IMR-90 (cell line): ENCODE measurements at regions not wholly inside any gene's neighbourhood (a gene's known extent, or its start where the extent isn't known, plus 50 kb on each side); places are given as distances from the start of the nearest gene placed in this dataset.

Experiments used
- ATAC-seq: fragments of 200-7000 bp; cut with Tn5 transposase; 2 replicates; pipeline ENCODE4 v1.9.1; 2020; ENCODE audit warnings: low read depth, mild to moderate bottlenecking, moderate library complexity
- BruUV-seq: library from RNA; stranded (reverse); fragments of 400-500 nt; replicated peaks from 2 replicates; lab custom pipeline; 2021; lab: Mats Ljungman, UMichigan
- CTCF ChIA-PET: fragments of 300-600 bp; formaldehyde crosslinking; extraction: SDS; loops from one replicate; lab custom pipeline; 2021; ENCODE audit warnings: antibody characterized with exemption; lab: Yijun Ruan, JAX
- POLR2A ChIA-PET: fragments of 300-600 bp; sonication (Branson Sonifier 250); formaldehyde crosslinking; loops from one replicate; lab custom pipeline; 2022; ENCODE audit warnings: antibody characterized with exemption; ENCODE audit not compliant: unreplicated experiment; lab: Charles Lee
- DNase-seq: peaks from one replicate; pipeline ENCODE4 v3.0.0; 2013
- H2AFZ ChIP-seq: replicated peaks from 2 replicates; pipeline ENCODE3; 2013; ENCODE audit warnings: low read length, mild to moderate bottlenecking; ENCODE audit not compliant: poor library complexity
- H2AK5ac ChIP-seq: 2 replicates; pipeline ENCODE4 v1.6.1; 2013; ENCODE audit warnings: low read depth, low read length, inconsistent platforms
- H2AK9ac ChIP-seq: replicated peaks from 2 replicates; pipeline ENCODE3; 2013; ENCODE audit warnings: mild to moderate bottlenecking, low read depth, low read length, moderate library complexity; ENCODE audit not compliant: poor library complexity
- H2BK120ac ChIP-seq: 2 replicates; pipeline ENCODE4 v1.6.1; 2013; ENCODE audit warnings: low read depth, low read length, inconsistent platforms
- H2BK15ac ChIP-seq: 3 replicates; pipeline ENCODE4 v1.6.1; 2013; ENCODE audit warnings: low read depth, low read length, inconsistent platforms
- H2BK20ac ChIP-seq: 2 replicates; pipeline ENCODE4 v1.6.1; 2013; ENCODE audit warnings: low read depth, mild to moderate bottlenecking, inconsistent platforms, low read length, moderate library complexity
- H2BK5ac ChIP-seq: 2 replicates; pipeline ENCODE4 v1.6.1; 2013; ENCODE audit warnings: mild to moderate bottlenecking, low read depth, low read length, inconsistent platforms; ENCODE audit not compliant: poor library complexity, severe bottlenecking
- H3K14ac ChIP-seq: replicated peaks from 2 replicates; pipeline ENCODE4 v1.6.1; 2013; ENCODE audit warnings: low read depth, low read length, inconsistent platforms
- H3K18ac ChIP-seq: 2 replicates; pipeline ENCODE4 v1.6.1; 2013; ENCODE audit warnings: low read depth, low read length, control low read depth
- H3K23ac ChIP-seq: 2 replicates; pipeline ENCODE4 v1.6.1; 2013; ENCODE audit warnings: low read depth, low read length, inconsistent platforms
- H3K27ac ChIP-seq: 2 replicates; pipeline ENCODE4 v1.5.1; 2013; ENCODE audit warnings: mild to moderate bottlenecking, control low read depth, low read length; ENCODE audit not compliant: insufficient read depth
- H3K27me3 ChIP-seq: 2 replicates; pipeline ENCODE4 v1.6.1; 2013; ENCODE audit warnings: low read length; ENCODE audit not compliant: control insufficient read depth, insufficient read depth
- H3K36me3 ChIP-seq: 2 replicates; pipeline ENCODE4 v1.6.1; 2013; ENCODE audit warnings: low read length, mixed read lengths; ENCODE audit not compliant: control insufficient read depth, insufficient read depth
- H3K4ac ChIP-seq: 2 replicates; pipeline ENCODE4 v1.6.1; 2013; ENCODE audit warnings: low read depth, low read length, inconsistent platforms
- H3K4me1 ChIP-seq: 2 replicates; pipeline ENCODE4 v1.6.1; 2013; ENCODE audit warnings: low read length, mixed read lengths; ENCODE audit not compliant: control insufficient read depth, insufficient read depth
- H3K4me2 ChIP-seq: 2 replicates; pipeline ENCODE4 v1.6.1; 2013; ENCODE audit warnings: low read depth, mild to moderate bottlenecking, control low read depth, low read length, moderate library complexity
- H3K4me3 ChIP-seq: 2 replicates; pipeline ENCODE4 v1.5.1; 2013; ENCODE audit warnings: low read depth, mild to moderate bottlenecking, control low read depth, low read length, moderate library complexity; ENCODE audit not compliant: insufficient read depth
- H3K56ac ChIP-seq: 2 replicates; pipeline ENCODE4 v1.6.1; 2013; ENCODE audit warnings: low read length, inconsistent platforms; ENCODE audit not compliant: insufficient read depth; ENCODE audit errors: extremely low read depth
- H3K79me1 ChIP-seq, 2 experiments: 2 replicates each; pipeline ENCODE4 v1.6.1; 2013; ENCODE audit warnings: low read length in 2 of 2, inconsistent platforms in 1 of 2, low read depth in 1 of 2
- H3K9ac ChIP-seq: 2 replicates; pipeline ENCODE4 v1.6.1; 2013; ENCODE audit warnings: low read depth, low read length, control low read depth
- H3K9me1 ChIP-seq: 2 replicates; pipeline ENCODE4 v1.6.1; 2013; ENCODE audit warnings: low read length, inconsistent platforms; ENCODE audit not compliant: insufficient read depth
- H3K9me3 ChIP-seq: 2 replicates; pipeline ENCODE4 v1.6.1; 2013; ENCODE audit warnings: low read length; ENCODE audit not compliant: control insufficient read depth, insufficient read depth
- H4K20me1 ChIP-seq: 2 replicates; pipeline ENCODE4 v1.6.1; 2013; ENCODE audit warnings: low read length, inconsistent platforms; ENCODE audit not compliant: insufficient read depth
- H4K5ac ChIP-seq: 2 replicates; pipeline ENCODE4 v1.6.1; 2013; ENCODE audit warnings: mild to moderate bottlenecking, low read depth, low read length, control low read depth
- H4K8ac ChIP-seq, 2 experiments: 2 replicates each; pipeline ENCODE4 v1.6.1; 2013; ENCODE audit warnings: low read depth in 2 of 2, low read length in 2 of 2, control low read depth in 1 of 2, inconsistent platforms in 1 of 2
- H4K91ac ChIP-seq: 2 replicates; pipeline ENCODE4 v1.6.1; 2013; ENCODE audit warnings: low read depth, low read length, inconsistent platforms; ENCODE audit not compliant: insufficient read depth
- BHLHE40 ChIP-seq: fragments of 150-350 bp; IDR thresholded peaks from 2 replicates; pipeline ENCODE4 v1.6.1; 2016; ENCODE audit warnings: mild to moderate bottlenecking, low read depth, low read length
- CEBPB ChIP-seq: IDR thresholded peaks from 2 replicates; pipeline ENCODE4 v1.6.1; 2012; ENCODE audit warnings: low read depth, low read length, improper control_type of control experiment
- CHD1 ChIP-seq: IDR thresholded peaks from 2 replicates; pipeline ENCODE4 v1.6.1; 2012; ENCODE audit warnings: low read depth, low read length, improper control_type of control experiment
- FOS ChIP-seq: fragments of 150-350 bp; IDR thresholded peaks from 2 replicates; pipeline ENCODE4 v1.6.1; 2016; ENCODE audit warnings: low read depth, low read length
- MAFK ChIP-seq: IDR thresholded peaks from 2 replicates; pipeline ENCODE4 v1.6.1; 2012; ENCODE audit warnings: low read depth, low read length, improper control_type of control experiment
- MAZ ChIP-seq: IDR thresholded peaks from 2 replicates; pipeline ENCODE4 v1.6.1; 2012; ENCODE audit warnings: low read depth, mild to moderate bottlenecking, low read length, improper control_type of control experiment, moderate library complexity, borderline replicate concordance
- NFE2L2 ChIP-seq: fragments of 150-350 bp; IDR thresholded peaks from 2 replicates; pipeline ENCODE4 v1.6.1; 2016; ENCODE audit warnings: low read depth, mild to moderate bottlenecking, low read length
- POLR2A ChIP-seq: IDR thresholded peaks from 2 replicates; pipeline ENCODE4 v1.6.1; 2012; ENCODE audit warnings: mild to moderate bottlenecking, low read depth, low read length
- RCOR1 ChIP-seq: IDR thresholded peaks from 2 replicates; pipeline ENCODE4 v1.6.1; 2012; ENCODE audit warnings: mild to moderate bottlenecking, low read length, improper control_type of control experiment; ENCODE audit not compliant: insufficient replicate concordance
- RFX5 ChIP-seq: IDR thresholded peaks from 2 replicates; pipeline ENCODE4 v1.8.0; 2012; ENCODE audit warnings: low read depth, mild to moderate bottlenecking, low read length, moderate library complexity
- SMC3 ChIP-seq: fragments of 150-350 bp; IDR thresholded peaks from 2 replicates; pipeline ENCODE4 v1.6.1; 2016; ENCODE audit warnings: low read depth, mild to moderate bottlenecking, antibody characterized with exemption, low read length, moderate library complexity
- WGBS, 2 experiments: methylation state at CpG; one replicate each; pipeline versions ENCODE4 v1.1.5 to v1.1.7; 2013; ENCODE audit warnings: missing lambda C conversion rate in 2 of 2; ENCODE audit not compliant: insufficient read length in 1 of 2; ENCODE audit errors: extremely low coverage in 2 of 2; 5-methylcytosine and 5-hydroxymethylcytosine counted together
- dilution Hi-C: fragments of 300-500 bp; cut with HindIII; formaldehyde crosslinking; loops from one replicate; pipeline ENCODE4 v1.14.3; 2018; ENCODE audit warnings: low sequenced_read_pairs; ENCODE audit not compliant: unreplicated experiment
- in situ Hi-C: fragments of 300-500 bp; cut with MboI; formaldehyde crosslinking; loops from 3 replicates; pipeline ENCODE4 v1.14.3; 2019; ENCODE audit warnings: low sequenced_read_pairs, inconsistent platforms, mixed read lengths
- intact Hi-C: fragments of 100-400 bp; cut with micrococcal nuclease; formaldehyde crosslinking; loops from 2 replicates; pipeline ENCODE4 v1.10.0; 2022
- TF ChIP-seq, protein P1 (sequence below): fragments of 150-350 bp; IDR thresholded peaks from 2 replicates; pipeline ENCODE4 v1.6.1; 2016; ENCODE audit warnings: low read depth, mild to moderate bottlenecking, low read length, moderate library complexity, borderline replicate concordance
- TF ChIP-seq, protein P2 (sequence below): conservative IDR thresholded peaks from 2 replicates; pipeline ENCODE4 v1.5.1; 2012; ENCODE audit warnings: mild to moderate bottlenecking, low read depth, low read length, improper control_type of control experiment

DNA sequence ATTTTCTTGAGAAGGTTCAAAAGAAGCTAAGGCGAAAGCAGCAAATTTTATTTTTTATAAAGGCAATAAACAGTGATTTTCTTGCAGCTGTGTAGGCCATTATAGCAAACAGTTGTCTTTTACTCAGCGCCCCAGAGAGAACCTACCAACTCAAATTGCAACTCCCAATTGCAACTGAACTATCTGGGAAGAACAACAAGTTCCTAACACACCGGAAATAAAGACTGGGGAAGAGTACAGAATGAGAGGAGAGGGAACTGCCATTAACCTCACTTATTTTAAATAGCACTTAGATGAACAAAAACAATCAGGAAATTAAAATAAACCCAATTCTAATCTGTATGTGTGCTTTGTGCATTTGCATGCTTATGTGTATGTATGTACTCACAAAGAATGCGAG lies 171.1 kb downstream of the KCTD12 start:
- in situ Hi-C loops (loop anchor here (25.0 kb wide), 1 partner anchor 1028 kb away; no protein-coding TSS in a partner anchor), dilution Hi-C loops (no loop called here), intact Hi-C loops (no loop called here)
- Histone ChIP-seq H4K20me1 (no peaks in the 10 kb centered on the region), H3K4me1 (peaks cover 12% of the 10 kb centered on the region), H3K9me1 (peaks cover under 1% of the 10 kb centered on the region; the same call in 1 of the 2 replicates), H2AFZ (no peak overlapping the region), H3K18ac (0 out of 2 replicates have a peak overlapping the region, but pooled peaks have one; percentile 23), H3K27ac (no peak overlapping the region), H3K23ac (no peak overlapping the region), H2AK5ac (no peak overlapping the region), H4K5ac (no peak overlapping the region), H3K9ac (no peak overlapping the region), H3K4ac (no peak overlapping the region), H3K36me3 (no peaks in the 10 kb centered on the region), H3K56ac (no peak overlapping the region), H2BK120ac (no peak overlapping the region), H2AK9ac (no peak overlapping the region), H4K8ac (no peak overlapping the region; a peak in 1 of 4 replicates), H3K14ac (0 out of 2 replicates have a peak overlapping the region, but pooled peaks have one; percentile 9), H3K4me3 (no peak overlapping the region), H3K79me1 (no peaks in the 10 kb centered on the region), H2BK15ac (no peak overlapping the region), H2BK20ac (no peak overlapping the region), H3K4me2 (no peak overlapping the region), H3K9me3 (no peaks in the 10 kb centered on the region), H3K27me3 (no peaks in the 10 kb centered on the region), H2BK5ac (no peak overlapping the region), H4K91ac (no peak overlapping the region)
- CTCF ChIA-PET = interaction anchor here (0.6 kb wide), 1 partner anchor 11 kb away, joined by 3 read pairs; no protein-coding TSS in a partner anchor
- POLR2A ChIA-PET = no interaction called here
- no TSS peak for BruUV-seq
- TF ChIP-seq FOS (no peak), CHD1 (no peak), POLR2A (no peak), RFX5 (no peak), MAZ (no peak), SMC3 (no peak), NFE2L2 (no peak), RCOR1 (no peak), MAFK (no peak), BHLHE40 (no peak), CEBPB (no peak)
- TF ChIP-seq, protein P1, sequence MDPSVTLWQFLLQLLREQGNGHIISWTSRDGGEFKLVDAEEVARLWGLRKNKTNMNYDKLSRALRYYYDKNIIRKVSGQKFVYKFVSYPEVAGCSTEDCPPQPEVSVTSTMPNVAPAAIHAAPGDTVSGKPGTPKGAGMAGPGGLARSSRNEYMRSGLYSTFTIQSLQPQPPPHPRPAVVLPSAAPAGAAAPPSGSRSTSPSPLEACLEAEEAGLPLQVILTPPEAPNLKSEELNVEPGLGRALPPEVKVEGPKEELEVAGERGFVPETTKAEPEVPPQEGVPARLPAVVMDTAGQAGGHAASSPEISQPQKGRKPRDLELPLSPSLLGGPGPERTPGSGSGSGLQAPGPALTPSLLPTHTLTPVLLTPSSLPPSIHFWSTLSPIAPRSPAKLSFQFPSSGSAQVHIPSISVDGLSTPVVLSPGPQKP = no peak
- TF ChIP-seq, protein P2, sequence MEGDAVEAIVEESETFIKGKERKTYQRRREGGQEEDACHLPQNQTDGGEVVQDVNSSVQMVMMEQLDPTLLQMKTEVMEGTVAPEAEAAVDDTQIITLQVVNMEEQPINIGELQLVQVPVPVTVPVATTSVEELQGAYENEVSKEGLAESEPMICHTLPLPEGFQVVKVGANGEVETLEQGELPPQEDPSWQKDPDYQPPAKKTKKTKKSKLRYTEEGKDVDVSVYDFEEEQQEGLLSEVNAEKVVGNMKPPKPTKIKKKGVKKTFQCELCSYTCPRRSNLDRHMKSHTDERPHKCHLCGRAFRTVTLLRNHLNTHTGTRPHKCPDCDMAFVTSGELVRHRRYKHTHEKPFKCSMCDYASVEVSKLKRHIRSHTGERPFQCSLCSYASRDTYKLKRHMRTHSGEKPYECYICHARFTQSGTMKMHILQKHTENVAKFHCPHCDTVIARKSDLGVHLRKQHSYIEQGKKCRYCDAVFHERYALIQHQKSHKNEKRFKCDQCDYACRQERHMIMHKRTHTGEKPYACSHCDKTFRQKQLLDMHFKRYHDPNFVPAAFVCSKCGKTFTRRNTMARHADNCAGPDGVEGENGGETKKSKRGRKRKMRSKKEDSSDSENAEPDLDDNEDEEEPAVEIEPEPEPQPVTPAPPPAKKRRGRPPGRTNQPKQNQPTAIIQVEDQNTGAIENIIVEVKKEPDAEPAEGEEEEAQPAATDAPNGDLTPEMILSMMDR = no peak
- ATAC-seq (no peak), DNase-seq (no peak)
- WGBS, 2 experiments = no CpG with 5 or more reads among the region's 4 CpGs
